Hepatic stellate cell (primary cell): ENCODE measurements at regions not wholly inside any gene's neighbourhood (a gene's known extent, or its start where the extent isn't known, plus 50 kb on each side); places are given as distances from the start of the nearest gene placed in this dataset.

Experiments used
- DNase-seq: peaks from one replicate; pipeline ENCODE4 v3.0.0; 2011; ENCODE audit warnings: low spot score

GRCh38 chr2:129880971-129881370, 98.5 kb upstream of the RAB6C start:
- DNase-seq, result no peak

- DNase-seq, result no peak
These were observed 97.6 kb upstream of the RAB6C start for GRCh38 chr2:129881786-129882396.

GRCh38 chr2:129882476-129882875, 97.0 kb upstream of the RAB6C start:
- DNase-seq, result no peak

GRCh38 chr2:129883121-129883520, 96.3 kb upstream of the RAB6C start:
- DNase-seq, result no peak

GRCh38 chr2:129884221-129884786, 95.2 kb upstream of the RAB6C start:
- no peak for DNase-seq

GRCh38 chr2:129885735-129886134, 93.7 kb upstream of the RAB6C start:
- DNase-seq, result no peak

- no peak for DNase-seq
These were observed 91.7 kb upstream of the RAB6C start for GRCh38 chr2:129887688-129888266.

- DNase-seq, result no peak
These were observed 91.0 kb upstream of the RAB6C start for GRCh38 chr2:129888461-129888860.

- DNase-seq, result peak; percentile 60
These were observed 90.6 kb upstream of the RAB6C start for GRCh38 chr2:129888896-129889295.

- no peak for DNase-seq
These were observed 87.8 kb upstream of the RAB6C start for GRCh38 chr2:129891341-129892320.

GRCh38 chr2:129892360-129892759, 87.1 kb upstream of the RAB6C start:
- DNase-seq, result no peak

- no peak for DNase-seq
These were observed 86.7 kb upstream of the RAB6C start for GRCh38 chr2:129892773-129893172.

- no peak for DNase-seq
These were observed 86.2 kb upstream of the RAB6C start for GRCh38 chr2:129893244-129893643.

GRCh38 chr2:129894616-129895015, 84.8 kb upstream of the RAB6C start:
- DNase-seq, result no peak

GRCh38 chr2:129895061-129895460, 84.4 kb upstream of the RAB6C start:
- DNase-seq, result no peak

GRCh38 chr2:129895526-129896082, 83.9 kb upstream of the RAB6C start:
- no peak for DNase-seq

- DNase-seq, result no peak
These were observed 83.0 kb upstream of the RAB6C start for GRCh38 chr2:129896226-129897100.

GRCh38 chr2:129901754-129902415, 77.6 kb upstream of the RAB6C start:
- no peak for DNase-seq

GRCh38 chr2:129902731-129903585, 76.5 kb upstream of the RAB6C start:
- no peak for DNase-seq
